ENCODE measurements at regions not wholly inside any gene's neighbourhood (a gene's known extent, or its start where the extent isn't known, plus 50 kb on each side); places are given as distances from the start of the nearest gene placed in this dataset.

- peak; percentile 39 for DNase-seq
Observed at GRCh38 chr9:80157561-80157983, 585.8 kb downstream of the TLE4 start.

- DNase-seq = no peak
Observed at GRCh38 chr9:80156756-80157472, 585.1 kb downstream of the TLE4 start.

- no peak for DNase-seq
Observed at GRCh38 chr9:80156262-80156661, 584.5 kb downstream of the TLE4 start.

- DNase-seq = no peak
Observed at GRCh38 chr9:80147866-80148265, 576.1 kb downstream of the TLE4 start.

GRCh38 chr9:80146466-80146865 is 574.7 kb downstream of the TLE4 start:
- DNase-seq = no peak

- no peak for DNase-seq
Observed at GRCh38 chr9:80144856-80145255, 573.1 kb downstream of the TLE4 start.

- DNase-seq = peak; percentile 11
Observed at GRCh38 chr9:80144406-80144805, 572.6 kb downstream of the TLE4 start.

GRCh38 chr9:80143899-80144298 is 572.1 kb downstream of the TLE4 start:
- no peak for DNase-seq

GRCh38 chr9:80134487-80134886 is 562.7 kb downstream of the TLE4 start:
- no peak for DNase-seq

- DNase-seq = no peak
Observed at GRCh38 chr9:80131627-80132026, 559.9 kb downstream of the TLE4 start.

GRCh38 chr9:80127920-80128319 is 556.2 kb downstream of the TLE4 start:
- peak; percentile 39 for DNase-seq

- DNase-seq = no peak
Observed at GRCh38 chr9:80125731-80126264, 554.0 kb downstream of the TLE4 start.

GRCh38 chr9:80117031-80117430 is 545.3 kb downstream of the TLE4 start:
- DNase-seq = no peak

- DNase-seq = no peak
Observed at GRCh38 chr9:80114241-80114640, 542.5 kb downstream of the TLE4 start.

- no peak for DNase-seq
Observed at GRCh38 chr9:80107931-80108660, 536.3 kb downstream of the TLE4 start.

GRCh38 chr9:80097476-80097875 is 525.7 kb downstream of the TLE4 start:
- DNase-seq = no peak

- no peak for DNase-seq
Observed at GRCh38 chr9:80094176-80094771, 522.5 kb downstream of the TLE4 start.

GRCh38 chr9:80093695-80094094 is 521.9 kb downstream of the TLE4 start:
- DNase-seq = no peak

- no peak for DNase-seq
Observed at GRCh38 chr9:80091526-80091925, 519.8 kb downstream of the TLE4 start.

- DNase-seq = no peak
Observed at GRCh38 chr9:80090317-80090716, 518.6 kb downstream of the TLE4 start.

GRCh38 chr9:80086822-80087345 is 515.1 kb downstream of the TLE4 start:
- DNase-seq = no peak

GRCh38 chr9:80086386-80086785 is 514.6 kb downstream of the TLE4 start:
- DNase-seq = no peak

GRCh38 chr9:80085668-80086067 is 513.9 kb downstream of the TLE4 start:
- DNase-seq = no peak

- DNase-seq = no peak
Observed at GRCh38 chr9:80082213-80082612, 510.4 kb downstream of the TLE4 start.
